ENCODE measurements at regions not wholly inside any gene's neighbourhood (a gene's known extent, or its start where the extent isn't known, plus 50 kb on each side); places are given as distances from the start of the nearest gene placed in this dataset.

DNA sequence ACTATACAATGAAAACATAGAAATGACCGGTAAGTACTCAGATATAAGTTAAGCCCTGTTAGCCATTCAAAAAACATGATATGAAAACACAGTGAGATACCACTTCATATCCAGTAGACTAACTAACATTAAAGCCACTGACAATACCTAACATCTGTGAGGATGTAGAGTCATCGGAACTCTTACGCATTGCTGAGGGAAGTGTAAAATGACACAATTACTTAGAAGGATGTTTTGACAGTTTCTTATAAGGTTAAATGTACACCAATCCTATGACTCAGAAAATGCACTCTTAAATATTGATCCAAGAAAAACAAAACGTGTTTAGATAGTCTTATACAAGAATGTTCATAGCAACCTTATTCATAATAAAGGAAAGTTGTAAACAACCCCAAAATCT lies 782.9 kb downstream of the BCL11B start:
- H3K27ac ChIP-seq: no peak overlapping the region
- no peak for TF ChIP-seq CTCF (IDR thresholded peaks at IDR 0.05)
- no peak for TF ChIP-seq ZFX (IDR thresholded peaks at IDR 0.05; ENCODE audit: borderline replicate concordance)

- TF ChIP-seq ZFX (IDR thresholded peaks at IDR 0.05; ENCODE audit: borderline replicate concordance) (no peak), CTCF (IDR thresholded peaks at IDR 0.05) (no peak)
- H3K27ac ChIP-seq: no peak overlapping the region
These were observed 777.4 kb downstream of the BCL11B start for GRCh38 chr14:98494582-98494981.

- H3K27ac ChIP-seq: no peak overlapping the region
- TF ChIP-seq CTCF (IDR thresholded peaks at IDR 0.05): no peak
These were observed 773.7 kb downstream of the BCL11B start for GRCh38 chr14:98498019-98498885.

GRCh38 chr14:98501335-98501734 lies 770.7 kb downstream of the BCL11B start:
- H3K27ac ChIP-seq: no peak overlapping the region
- TF ChIP-seq CTCF (IDR thresholded peaks at IDR 0.05): no peak
- no peak for TF ChIP-seq ZFX (IDR thresholded peaks at IDR 0.05; ENCODE audit: borderline replicate concordance)

DNA sequence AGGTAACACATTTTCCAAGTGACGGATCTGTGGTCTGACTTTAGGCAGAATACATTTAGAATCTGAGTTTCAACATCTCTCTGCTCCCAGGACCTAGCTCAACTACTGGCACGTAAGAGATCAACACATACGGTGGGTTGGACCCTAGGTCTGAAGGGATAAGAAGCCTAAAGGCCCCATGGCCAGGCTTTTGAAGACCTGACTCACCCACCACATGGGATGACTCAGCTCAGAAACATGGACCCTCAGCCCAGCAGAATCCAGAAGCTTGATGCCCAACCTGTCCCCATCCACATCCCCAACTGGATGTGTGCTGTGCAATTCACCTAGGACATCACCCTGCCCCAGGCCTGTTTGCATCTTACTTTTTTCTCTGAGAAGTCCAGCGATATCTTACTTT lies 770.2 kb downstream of the BCL11B start:
- no peak overlapping the region for H3K27ac ChIP-seq
- TF ChIP-seq ZFX (IDR thresholded peaks at IDR 0.05; ENCODE audit: borderline replicate concordance) (no peak), CTCF (IDR thresholded peaks at IDR 0.05) (no peak)

- no peak for TF ChIP-seq CTCF (IDR thresholded peaks at IDR 0.05)
- no peak for TF ChIP-seq ZFX (IDR thresholded peaks at IDR 0.05; ENCODE audit: borderline replicate concordance)
- H3K27ac ChIP-seq: no peak overlapping the region
These were observed 768.7 kb downstream of the BCL11B start for GRCh38 chr14:98503086-98503815.

GRCh38 chr14:98507264-98507663 lies 764.7 kb downstream of the BCL11B start:
- H3K27ac ChIP-seq: no peak overlapping the region
- TF ChIP-seq CTCF (IDR thresholded peaks at IDR 0.05): no peak
- no peak for TF ChIP-seq ZFX (IDR thresholded peaks at IDR 0.05; ENCODE audit: borderline replicate concordance)
